ENCODE measurements at regions not wholly inside any gene's neighbourhood (a gene's known extent, or its start where the extent isn't known, plus 50 kb on each side); places are given as distances from the start of the nearest gene placed in this dataset.

DNA sequence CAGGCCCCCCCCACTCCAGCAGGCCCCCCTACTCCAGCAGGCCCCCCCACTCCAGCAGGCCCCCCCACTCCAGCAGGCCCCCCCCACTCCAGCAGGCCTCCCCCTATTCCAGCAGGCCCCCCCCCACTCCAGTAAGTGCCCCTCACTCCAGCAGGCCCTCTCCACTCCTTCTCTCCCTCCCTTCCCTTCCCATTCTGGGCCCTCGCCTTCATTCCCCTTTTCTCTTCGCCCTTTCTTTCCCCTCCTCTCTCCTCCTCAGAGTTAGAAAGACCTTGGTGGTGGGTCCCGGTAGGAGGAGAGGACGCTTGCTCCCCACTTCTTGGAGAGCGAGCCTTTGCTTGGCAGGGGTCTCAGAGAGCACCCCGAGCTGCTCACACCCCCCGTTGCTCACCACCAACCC is 177.0 kb upstream of the TNRC6C start:
- Histone ChIP-seq H3K4me1 (ENCODE audit: control insufficient read depth, insufficient read depth, low read length) (peaks cover 5% of the 10 kb centered on the region), H3K27ac (ENCODE audit: low read depth, low read length) (no peak overlapping the region), H3K4me3 (ENCODE audit: low read length) (no peak overlapping the region), H3K36me3 (ENCODE audit: control insufficient read depth, insufficient read depth, low read length) (no peaks in the 10 kb centered on the region), H3K27me3 (ENCODE audit: control insufficient read depth, insufficient read depth, low read length) (no peaks in the 10 kb centered on the region), H3K9ac (ENCODE audit: low read length) (no peak overlapping the region)

DNA sequence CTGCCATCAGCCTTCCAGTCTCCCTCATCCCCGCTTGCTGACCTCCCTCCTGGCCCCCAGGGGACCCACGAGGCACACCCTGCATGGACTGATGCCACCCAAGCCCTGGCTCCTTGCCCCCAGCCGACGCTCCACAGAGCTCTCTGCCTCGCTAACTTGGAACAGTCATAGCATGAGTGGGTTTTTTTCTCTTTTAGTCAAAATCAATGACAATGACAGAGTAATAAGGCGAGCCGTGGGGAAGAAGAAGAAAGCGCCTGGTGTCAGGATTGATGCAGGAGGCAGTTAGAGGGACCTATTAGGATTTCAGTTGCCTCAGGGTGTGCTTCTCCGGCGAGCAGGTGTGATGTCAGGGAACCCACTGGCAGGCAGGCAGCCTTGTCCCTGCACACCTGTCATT is 176.3 kb upstream of the TNRC6C start:
- Histone ChIP-seq H3K36me3 (ENCODE audit: control insufficient read depth, insufficient read depth, low read length) (no peaks in the 10 kb centered on the region), H3K4me3 (ENCODE audit: low read length) (no peak overlapping the region), H3K9ac (ENCODE audit: low read length) (no peak overlapping the region), H3K4me1 (ENCODE audit: control insufficient read depth, insufficient read depth, low read length) (peaks cover 5% of the 10 kb centered on the region), H3K27ac (ENCODE audit: low read depth, low read length) (no peak overlapping the region), H3K27me3 (ENCODE audit: control insufficient read depth, insufficient read depth, low read length) (no peaks in the 10 kb centered on the region)

DNA sequence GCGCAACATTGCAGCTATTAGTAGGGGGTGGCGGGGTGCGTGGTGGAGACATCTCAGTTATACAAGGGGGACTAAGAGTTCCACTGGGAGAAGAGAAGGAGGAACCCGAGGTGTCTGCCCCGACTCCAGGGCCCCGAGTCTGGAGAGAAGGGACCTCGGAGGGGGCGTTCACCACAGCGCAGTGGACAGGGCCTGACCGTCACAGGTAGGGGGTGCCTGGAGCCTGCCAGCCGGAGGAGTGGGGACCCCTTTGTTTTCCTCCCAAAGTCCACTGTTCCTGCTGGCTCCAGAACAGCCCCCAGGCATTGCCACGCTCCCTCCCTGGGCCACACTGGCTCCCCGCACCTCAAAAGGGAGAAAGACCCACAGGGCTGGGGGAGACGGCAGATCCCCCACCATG is 175.9 kb upstream of the TNRC6C start:
- no peak overlapping the region for H3K4me3 ChIP-seq (ENCODE audit: low read length)
- peaks cover 5% of the 10 kb centered on the region for H3K4me1 ChIP-seq (ENCODE audit: control insufficient read depth, insufficient read depth, low read length)
- no peak overlapping the region for H3K27ac ChIP-seq (ENCODE audit: low read depth, low read length)
- no peaks in the 10 kb centered on the region for H3K36me3 ChIP-seq (ENCODE audit: control insufficient read depth, insufficient read depth, low read length)
- H3K9ac ChIP-seq (ENCODE audit: low read length) = no peak overlapping the region
- no peaks in the 10 kb centered on the region for H3K27me3 ChIP-seq (ENCODE audit: control insufficient read depth, insufficient read depth, low read length)

DNA sequence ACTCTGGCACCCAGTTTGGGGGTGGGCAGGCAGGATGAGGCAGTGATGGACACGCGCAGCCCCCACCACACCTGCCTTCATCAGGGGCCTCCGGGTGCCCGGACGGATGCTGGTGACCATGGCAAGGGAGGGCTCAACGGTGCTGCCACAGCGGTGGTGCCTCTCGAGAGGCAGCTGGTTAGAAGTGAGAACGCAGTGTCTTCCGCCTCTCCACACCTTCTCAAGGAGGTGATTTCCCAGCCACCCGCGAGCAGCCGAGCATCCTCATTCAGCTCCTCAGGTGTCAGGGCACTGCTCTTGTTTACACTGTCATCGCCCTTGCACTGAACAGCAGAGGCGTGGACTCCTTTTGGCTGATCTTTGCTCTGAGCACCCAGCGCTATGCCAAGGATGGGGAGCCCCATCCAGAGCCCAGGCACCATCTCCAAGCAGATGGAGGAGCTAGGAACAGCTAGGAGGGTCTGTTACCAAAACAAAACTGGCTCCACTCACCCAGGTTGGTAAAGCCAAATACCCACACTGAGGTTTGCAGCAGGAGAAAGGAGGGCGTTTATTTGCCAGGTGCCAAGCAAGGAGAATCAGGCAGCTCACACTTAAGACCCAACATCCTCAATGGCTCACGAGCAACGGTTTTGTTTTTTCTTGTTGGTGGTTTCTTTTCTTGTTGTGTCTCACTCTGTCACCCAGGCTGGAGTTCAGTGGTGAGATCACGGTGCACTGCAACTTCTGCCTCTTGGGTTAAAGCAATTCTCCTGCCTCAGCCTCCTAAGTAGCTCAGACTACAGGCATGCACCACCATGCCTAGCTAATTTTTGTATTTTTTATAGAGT is 174.3 kb upstream of the TNRC6C start:
- Histone ChIP-seq H3K27ac (ENCODE audit: low read depth, low read length) (no peak overlapping the region), H3K36me3 (ENCODE audit: control insufficient read depth, insufficient read depth, low read length) (no peaks in the 10 kb centered on the region), H3K27me3 (ENCODE audit: control insufficient read depth, insufficient read depth, low read length) (no peaks in the 10 kb centered on the region), H3K9ac (ENCODE audit: low read length) (no peak overlapping the region), H3K4me3 (ENCODE audit: low read length) (no peak overlapping the region), H3K4me1 (ENCODE audit: control insufficient read depth, insufficient read depth, low read length) (peaks cover 5% of the 10 kb centered on the region)

DNA sequence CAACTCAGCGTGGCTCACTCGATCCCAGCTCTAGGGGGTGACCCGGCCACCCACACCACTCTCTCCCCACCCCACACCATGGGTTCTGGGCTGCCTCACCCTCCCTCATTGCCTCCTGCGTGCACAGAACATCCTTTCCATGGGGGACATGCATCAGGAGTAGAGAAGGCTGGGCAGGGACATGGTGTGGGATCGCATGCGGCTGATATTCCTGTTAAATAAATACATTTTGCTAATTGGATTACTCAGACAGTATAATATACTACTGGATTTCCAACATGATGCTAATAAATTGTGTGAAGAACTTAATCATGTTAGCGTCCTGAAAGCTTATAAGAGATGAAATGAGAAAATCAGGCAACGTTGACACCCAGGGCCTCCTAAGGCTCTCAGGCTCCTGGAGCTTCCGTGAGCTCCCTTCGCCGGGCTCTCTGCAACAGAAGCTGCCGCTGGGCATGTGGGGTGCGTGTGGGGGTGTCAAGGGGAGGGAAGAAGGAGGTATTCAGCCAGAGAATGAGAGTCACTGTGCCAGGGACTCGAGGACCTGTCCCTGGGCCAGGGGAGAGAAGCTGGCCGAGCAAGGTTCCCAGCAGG is 173.1 kb upstream of the TNRC6C start:
- Histone ChIP-seq H3K36me3 (ENCODE audit: control insufficient read depth, insufficient read depth, low read length) (no peaks in the 10 kb centered on the region), H3K27ac (ENCODE audit: low read depth, low read length) (no peak overlapping the region), H3K9ac (ENCODE audit: low read length) (no peak overlapping the region), H3K4me3 (ENCODE audit: low read length) (no peak overlapping the region), H3K4me1 (ENCODE audit: control insufficient read depth, insufficient read depth, low read length) (peaks cover 2% of the 10 kb centered on the region), H3K27me3 (ENCODE audit: control insufficient read depth, insufficient read depth, low read length) (no peaks in the 10 kb centered on the region)

DNA sequence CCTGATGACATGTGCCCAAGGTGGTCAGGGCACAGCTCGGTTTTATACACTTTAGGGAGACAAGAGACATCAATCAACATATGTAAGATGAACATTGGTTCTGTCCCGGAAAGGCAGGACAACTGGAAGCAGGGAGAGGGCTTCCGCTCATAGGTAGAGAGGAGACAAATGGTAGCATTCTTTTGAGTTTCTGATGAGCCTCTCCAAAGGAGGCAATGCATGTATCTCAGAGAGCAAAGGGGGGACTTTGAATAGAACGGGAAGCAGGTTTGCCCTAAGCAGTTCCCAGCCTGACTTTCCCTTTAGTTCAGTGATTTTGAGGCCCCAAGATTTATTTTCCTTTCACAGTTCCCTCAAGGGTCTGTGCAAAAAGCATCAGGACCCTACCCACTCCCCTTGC is 172.4 kb upstream of the TNRC6C start:
- H3K27ac ChIP-seq (ENCODE audit: low read depth, low read length) = no peak overlapping the region
- no peak overlapping the region for H3K4me3 ChIP-seq (ENCODE audit: low read length)
- no peaks in the 10 kb centered on the region for H3K36me3 ChIP-seq (ENCODE audit: control insufficient read depth, insufficient read depth, low read length)
- no peaks in the 10 kb centered on the region for H3K4me1 ChIP-seq (ENCODE audit: control insufficient read depth, insufficient read depth, low read length)
- no peaks in the 10 kb centered on the region for H3K27me3 ChIP-seq (ENCODE audit: control insufficient read depth, insufficient read depth, low read length)
- no peak overlapping the region for H3K9ac ChIP-seq (ENCODE audit: low read length)

DNA sequence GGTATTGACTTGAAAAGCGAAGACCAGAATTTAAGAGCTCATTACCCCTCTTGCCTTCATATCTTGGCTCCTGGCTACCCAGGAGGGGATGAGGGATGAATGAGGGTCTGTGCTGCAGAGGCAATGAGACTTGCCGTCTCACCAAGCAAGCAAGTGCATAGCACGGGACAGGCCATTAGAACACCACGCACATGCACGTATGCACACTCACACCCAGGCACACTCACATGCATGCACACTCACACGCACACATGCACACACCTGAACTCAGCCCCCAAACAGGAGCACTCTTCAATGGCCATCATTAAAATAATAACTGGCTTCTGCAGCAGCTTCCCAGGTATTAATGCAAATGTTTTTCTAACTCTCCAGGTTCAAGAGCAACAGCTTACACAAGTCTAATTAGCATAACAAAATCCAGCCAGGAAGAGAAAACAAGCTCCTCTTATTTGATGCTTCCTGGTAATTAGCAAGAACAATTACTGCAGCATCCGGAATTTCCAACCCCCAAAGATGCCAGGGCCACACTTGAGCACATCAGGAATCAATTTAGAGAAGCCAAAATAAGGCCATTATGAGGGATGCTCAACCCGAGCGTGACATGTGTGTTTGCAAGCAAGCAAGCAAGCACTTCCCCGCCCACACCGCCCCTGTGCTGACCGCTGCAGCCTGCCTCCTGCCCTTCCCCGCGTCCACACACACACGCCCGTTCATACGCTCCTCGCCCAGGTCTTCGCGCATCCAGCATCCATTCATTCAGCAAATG is 171.6 kb upstream of the TNRC6C start:
- no peak overlapping the region for H3K9ac ChIP-seq (ENCODE audit: low read length)

DNA sequence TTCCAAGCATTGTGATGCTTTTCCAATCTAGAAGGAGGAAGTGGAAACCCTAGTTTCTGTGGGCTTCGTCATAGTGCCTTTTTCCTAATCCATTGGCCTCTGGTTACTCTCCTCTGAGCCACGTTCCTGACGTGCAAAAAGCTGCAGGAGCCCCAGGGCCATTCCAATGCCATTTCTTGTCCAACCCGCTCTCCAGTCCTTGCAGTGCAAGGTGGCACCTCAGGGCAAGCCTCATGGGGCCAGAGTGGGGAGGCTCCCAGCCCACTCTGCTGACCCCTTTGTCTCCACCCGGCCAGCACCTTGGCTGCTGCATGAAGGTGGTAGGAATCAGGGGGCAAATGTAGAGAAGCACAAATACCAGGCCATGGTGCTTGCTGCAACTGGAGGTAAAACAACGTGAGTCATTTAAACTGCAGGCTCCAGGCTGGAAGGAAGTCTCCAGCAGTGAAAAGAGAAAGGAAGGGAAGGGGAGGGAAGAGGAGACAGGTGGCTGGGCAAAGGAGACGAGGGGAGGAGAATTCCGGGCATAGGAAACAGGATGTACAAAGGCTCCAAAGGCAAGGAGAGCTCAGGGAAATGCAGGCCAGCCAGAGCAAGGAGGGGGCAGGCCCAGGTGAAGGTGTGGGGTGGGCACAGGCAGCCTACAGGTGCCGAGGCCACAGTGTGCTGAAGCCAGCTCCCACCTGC is 168.2 kb upstream of the TNRC6C start:
- H3K27ac ChIP-seq (ENCODE audit: low read depth, low read length) = no peak overlapping the region
- H3K36me3 ChIP-seq (ENCODE audit: control insufficient read depth, insufficient read depth, low read length) = no peaks in the 10 kb centered on the region
- peaks cover 2% of the 10 kb centered on the region for H3K27me3 ChIP-seq (ENCODE audit: control insufficient read depth, insufficient read depth, low read length)
- H3K9ac ChIP-seq (ENCODE audit: low read length) = no peak overlapping the region
- no peak overlapping the region for H3K4me3 ChIP-seq (ENCODE audit: low read length)
- no peaks in the 10 kb centered on the region for H3K4me1 ChIP-seq (ENCODE audit: control insufficient read depth, insufficient read depth, low read length)

More for the DNA sequence above, 171.6 kb upstream of the TNRC6C start:
- Histone ChIP-seq H3K4me3 (ENCODE audit: low read length) (no peak overlapping the region), H3K27me3 (ENCODE audit: control insufficient read depth, insufficient read depth, low read length) (no peaks in the 10 kb centered on the region), H3K27ac (ENCODE audit: low read depth, low read length) (no peak overlapping the region), H3K36me3 (ENCODE audit: control insufficient read depth, insufficient read depth, low read length) (no peaks in the 10 kb centered on the region), H3K4me1 (ENCODE audit: control insufficient read depth, insufficient read depth, low read length) (no peaks in the 10 kb centered on the region)

DNA sequence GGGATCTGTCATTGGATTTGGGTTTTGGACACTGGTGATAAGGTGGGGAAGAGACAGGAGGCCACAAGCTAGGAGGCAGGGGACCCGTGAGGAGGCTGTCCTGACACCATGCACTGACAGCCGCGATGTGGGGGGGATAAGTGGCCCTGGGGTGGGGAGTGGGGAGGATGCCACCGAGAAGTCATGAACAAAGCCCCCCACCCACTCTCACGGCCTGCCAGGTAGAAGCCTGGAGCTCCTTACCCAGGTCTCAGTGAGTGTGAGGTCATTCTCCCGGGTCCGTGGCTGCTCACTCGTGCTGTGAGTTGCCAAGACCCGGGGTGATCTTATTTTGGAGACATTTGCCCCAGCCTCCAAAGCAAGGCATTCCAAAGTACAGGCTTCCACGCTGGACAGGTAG is 165.9 kb upstream of the TNRC6C start:
- no peak overlapping the region for H3K4me3 ChIP-seq (ENCODE audit: low read length)
- no peak overlapping the region for H3K27ac ChIP-seq (ENCODE audit: low read depth, low read length)
- no peak overlapping the region for H3K9ac ChIP-seq (ENCODE audit: low read length)
- no peaks in the 10 kb centered on the region for H3K36me3 ChIP-seq (ENCODE audit: control insufficient read depth, insufficient read depth, low read length)
- H3K4me1 ChIP-seq (ENCODE audit: control insufficient read depth, insufficient read depth, low read length) = peaks cover 8% of the 10 kb centered on the region
- H3K27me3 ChIP-seq (ENCODE audit: control insufficient read depth, insufficient read depth, low read length) = peaks cover 2% of the 10 kb centered on the region

DNA sequence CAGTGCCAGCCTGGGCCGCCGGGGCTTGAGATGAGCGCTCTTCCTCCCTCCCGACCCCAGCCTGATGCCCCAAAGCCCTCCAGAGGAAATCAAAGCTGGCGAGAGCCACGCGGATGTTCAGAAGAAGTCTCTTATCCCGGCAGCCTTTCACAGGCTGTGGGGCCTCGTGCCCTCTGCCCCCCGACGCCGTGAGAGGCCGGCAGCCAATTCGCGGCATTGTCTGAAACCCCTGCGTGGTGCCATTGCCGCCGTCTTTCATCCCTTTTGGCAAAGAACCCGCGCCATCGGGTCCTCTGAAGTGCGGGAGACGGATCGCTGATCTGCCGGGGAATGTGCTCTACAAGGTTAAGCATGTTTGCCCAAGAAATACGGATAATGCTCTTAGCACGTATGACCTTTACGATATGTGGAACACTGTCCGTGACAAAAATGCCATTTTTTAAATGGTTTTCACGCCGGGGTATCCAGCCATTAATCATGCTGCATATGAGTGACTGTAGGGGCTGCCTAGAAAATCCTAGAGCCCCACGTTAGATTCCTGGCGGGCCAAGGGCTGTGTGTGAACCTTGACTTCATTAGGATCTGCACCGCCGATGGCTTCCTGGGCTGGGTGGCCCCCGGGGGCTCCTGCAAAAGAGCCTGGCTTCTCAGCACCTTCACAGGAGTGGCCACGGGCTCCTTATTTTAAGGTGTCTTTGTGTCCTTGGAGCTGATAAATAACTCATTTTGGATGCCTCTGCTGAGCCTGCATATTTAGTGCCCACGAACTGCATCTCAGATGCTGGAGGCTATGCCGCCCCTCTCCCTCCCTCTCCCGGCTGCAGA is 165.1 kb upstream of the TNRC6C start:
- Histone ChIP-seq H3K4me1 (ENCODE audit: control insufficient read depth, insufficient read depth, low read length) (peaks cover 8% of the 10 kb centered on the region), H3K27me3 (ENCODE audit: control insufficient read depth, insufficient read depth, low read length) (peaks cover 2% of the 10 kb centered on the region), H3K36me3 (ENCODE audit: control insufficient read depth, insufficient read depth, low read length) (no peaks in the 10 kb centered on the region), H3K4me3 (ENCODE audit: low read length) (no peak overlapping the region), H3K27ac (ENCODE audit: low read depth, low read length) (no peak overlapping the region), H3K9ac (ENCODE audit: low read length) (no peak overlapping the region)

DNA sequence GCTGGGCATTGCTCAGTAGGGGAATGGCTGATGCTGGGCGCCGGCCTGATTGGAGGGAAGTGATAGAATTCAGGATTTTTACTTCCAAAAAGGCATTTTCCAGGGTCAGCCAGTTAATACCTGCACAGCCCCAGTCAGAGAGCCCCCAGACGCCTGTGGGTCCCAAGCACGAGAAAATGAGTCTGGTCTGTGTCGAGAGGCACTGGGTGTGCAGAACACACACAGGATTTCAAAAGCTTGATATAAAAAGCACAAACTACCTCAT is 164.6 kb upstream of the TNRC6C start:
- Histone ChIP-seq H3K27me3 (ENCODE audit: control insufficient read depth, insufficient read depth, low read length) (peaks cover 2% of the 10 kb centered on the region), H3K9ac (ENCODE audit: low read length) (no peak overlapping the region), H3K36me3 (ENCODE audit: control insufficient read depth, insufficient read depth, low read length) (no peaks in the 10 kb centered on the region), H3K4me1 (ENCODE audit: control insufficient read depth, insufficient read depth, low read length) (peaks cover 8% of the 10 kb centered on the region), H3K27ac (ENCODE audit: low read depth, low read length) (no peak overlapping the region), H3K4me3 (ENCODE audit: low read length) (no peak overlapping the region)

DNA sequence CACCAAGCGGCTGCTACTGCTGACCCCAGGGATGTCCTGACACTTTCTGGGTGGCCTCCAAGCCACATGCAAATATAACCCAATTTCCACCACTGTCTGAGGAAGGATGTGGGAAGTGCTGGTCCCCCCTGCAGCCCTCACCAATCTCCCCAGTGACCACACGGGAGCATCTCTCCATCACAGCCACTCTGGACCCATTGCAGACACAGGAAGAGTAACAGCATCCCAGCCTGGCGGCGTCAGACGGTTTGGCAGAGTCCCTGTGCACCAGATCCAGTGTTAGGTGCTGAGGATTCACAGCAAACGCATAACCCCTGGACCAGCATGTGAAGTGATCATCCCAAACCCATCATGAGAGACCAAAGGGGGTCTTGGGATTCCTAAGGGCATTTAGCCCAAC is 163.7 kb upstream of the TNRC6C start:
- Histone ChIP-seq H3K4me1 (ENCODE audit: control insufficient read depth, insufficient read depth, low read length) (peaks cover 8% of the 10 kb centered on the region), H3K27me3 (ENCODE audit: control insufficient read depth, insufficient read depth, low read length) (peaks cover 2% of the 10 kb centered on the region), H3K4me3 (ENCODE audit: low read length) (no peak overlapping the region), H3K36me3 (ENCODE audit: control insufficient read depth, insufficient read depth, low read length) (no peaks in the 10 kb centered on the region), H3K9ac (ENCODE audit: low read length) (no peak overlapping the region), H3K27ac (ENCODE audit: low read depth, low read length) (no peak overlapping the region)
